ENCODE measurements at regions not wholly inside any gene's neighbourhood (a gene's known extent, or its start where the extent isn't known, plus 50 kb on each side); places are given as distances from the start of the nearest gene placed in this dataset.

DNA sequence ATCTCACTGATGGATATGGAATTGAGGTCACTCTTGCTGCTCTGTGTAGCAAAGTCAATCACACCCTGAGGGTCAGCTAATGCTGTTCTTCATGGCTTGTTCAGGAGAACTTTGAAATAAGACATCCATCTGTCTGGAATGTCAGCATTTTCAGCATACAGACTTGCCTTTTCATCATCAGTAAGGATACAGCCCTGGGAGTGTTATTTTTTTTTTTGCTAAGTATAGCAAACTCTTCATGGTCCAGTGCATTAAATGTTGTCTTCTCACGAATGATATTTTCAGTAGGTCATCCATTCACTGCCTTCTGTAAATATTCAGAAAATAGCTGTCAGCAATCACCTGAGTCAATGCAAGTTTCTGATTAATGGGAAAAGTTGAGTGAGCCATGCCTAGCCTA, 268.8 kb upstream of the SMIM31 start:
- TF ChIP-seq, protein P1, sequence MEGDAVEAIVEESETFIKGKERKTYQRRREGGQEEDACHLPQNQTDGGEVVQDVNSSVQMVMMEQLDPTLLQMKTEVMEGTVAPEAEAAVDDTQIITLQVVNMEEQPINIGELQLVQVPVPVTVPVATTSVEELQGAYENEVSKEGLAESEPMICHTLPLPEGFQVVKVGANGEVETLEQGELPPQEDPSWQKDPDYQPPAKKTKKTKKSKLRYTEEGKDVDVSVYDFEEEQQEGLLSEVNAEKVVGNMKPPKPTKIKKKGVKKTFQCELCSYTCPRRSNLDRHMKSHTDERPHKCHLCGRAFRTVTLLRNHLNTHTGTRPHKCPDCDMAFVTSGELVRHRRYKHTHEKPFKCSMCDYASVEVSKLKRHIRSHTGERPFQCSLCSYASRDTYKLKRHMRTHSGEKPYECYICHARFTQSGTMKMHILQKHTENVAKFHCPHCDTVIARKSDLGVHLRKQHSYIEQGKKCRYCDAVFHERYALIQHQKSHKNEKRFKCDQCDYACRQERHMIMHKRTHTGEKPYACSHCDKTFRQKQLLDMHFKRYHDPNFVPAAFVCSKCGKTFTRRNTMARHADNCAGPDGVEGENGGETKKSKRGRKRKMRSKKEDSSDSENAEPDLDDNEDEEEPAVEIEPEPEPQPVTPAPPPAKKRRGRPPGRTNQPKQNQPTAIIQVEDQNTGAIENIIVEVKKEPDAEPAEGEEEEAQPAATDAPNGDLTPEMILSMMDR (IDR thresholded peaks at IDR 0.05; ENCODE audit: low read length): no peak
- TF ChIP-seq EZH2 (optimal IDR thresholded peaks at IDR 0.05; ENCODE audit: low read depth, low read length): no peak
- TF ChIP-seq EZH2phosphoT487 (IDR thresholded peaks at IDR 0.05; ENCODE audit: low read length): no peak
